Nephron (organoid): ENCODE measurements at regions not wholly inside any gene's neighbourhood (a gene's known extent, or its start where the extent isn't known, plus 50 kb on each side); places are given as distances from the start of the nearest gene placed in this dataset.

ENCODE experiments used
- H3K27ac Mint-ChIP-seq, 3 experiments: 2 replicates each; pipeline ENCODE4 v1.8.0; 2020; ENCODE audit warnings: mixed read lengths in 3 of 3, mild to moderate bottlenecking in 2 of 3, moderate library complexity in 1 of 3
- H3K27me3 Mint-ChIP-seq: 2 replicates; pipeline ENCODE4 v1.8.0; 2021; ENCODE audit warnings: low read depth, mild to moderate bottlenecking, moderate library complexity, mixed read lengths
- H3K36me3 Mint-ChIP-seq: 2 replicates; pipeline ENCODE4 v1.8.0; 2020; ENCODE audit warnings: low read depth, mixed read lengths
- H3K4me1 Mint-ChIP-seq: 2 replicates; pipeline ENCODE4 v1.8.0; 2020; ENCODE audit warnings: mixed read lengths
- H3K4me3 Mint-ChIP-seq, 3 experiments: 2 replicates each; pipeline ENCODE4 v1.8.0; 2020; ENCODE audit warnings: mild to moderate bottlenecking in 3 of 3, mixed read lengths in 3 of 3, moderate library complexity in 2 of 3
- H3K9me3 Mint-ChIP-seq: 2 replicates; pipeline ENCODE4 v1.8.0; 2020; ENCODE audit warnings: mixed read lengths
- TF ChIP-seq, protein P1 (sequence below), 3 experiments: fragments of 200-600 bp; sonication (generic); IDR thresholded peaks; one replicate each; pipeline ENCODE4 v1.5.0; 2021; ENCODE audit warnings: antibody characterized with exemption in 3 of 3; ENCODE audit not compliant: unreplicated experiment in 3 of 3

DNA sequence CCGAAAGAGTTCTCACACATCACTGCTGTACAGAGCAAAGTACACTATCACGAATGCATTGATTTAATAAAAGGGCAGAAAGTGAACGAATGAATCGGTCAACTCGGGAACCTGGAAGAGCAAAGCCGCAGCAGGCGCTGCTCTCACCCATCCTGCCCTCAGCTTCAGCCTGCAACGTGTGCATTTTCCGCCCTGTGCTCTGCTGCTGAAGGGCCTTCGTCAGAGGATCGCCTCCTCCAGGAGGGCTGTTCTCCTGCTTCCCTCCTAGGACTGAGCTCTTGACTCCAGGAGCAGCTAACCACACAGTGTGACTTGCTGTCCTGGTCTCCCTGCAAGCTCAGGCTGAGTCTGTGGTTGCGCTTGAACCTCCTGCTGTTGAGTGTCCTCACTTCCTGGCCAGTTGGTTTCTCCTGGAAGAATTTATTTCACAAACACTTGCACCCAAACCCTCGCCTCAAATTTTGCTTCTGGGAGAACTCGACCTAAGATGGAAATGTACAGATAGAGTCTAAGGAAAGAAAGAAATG lies 473.0 kb upstream of the KLF6 start:
- TF ChIP-seq, protein P1, sequence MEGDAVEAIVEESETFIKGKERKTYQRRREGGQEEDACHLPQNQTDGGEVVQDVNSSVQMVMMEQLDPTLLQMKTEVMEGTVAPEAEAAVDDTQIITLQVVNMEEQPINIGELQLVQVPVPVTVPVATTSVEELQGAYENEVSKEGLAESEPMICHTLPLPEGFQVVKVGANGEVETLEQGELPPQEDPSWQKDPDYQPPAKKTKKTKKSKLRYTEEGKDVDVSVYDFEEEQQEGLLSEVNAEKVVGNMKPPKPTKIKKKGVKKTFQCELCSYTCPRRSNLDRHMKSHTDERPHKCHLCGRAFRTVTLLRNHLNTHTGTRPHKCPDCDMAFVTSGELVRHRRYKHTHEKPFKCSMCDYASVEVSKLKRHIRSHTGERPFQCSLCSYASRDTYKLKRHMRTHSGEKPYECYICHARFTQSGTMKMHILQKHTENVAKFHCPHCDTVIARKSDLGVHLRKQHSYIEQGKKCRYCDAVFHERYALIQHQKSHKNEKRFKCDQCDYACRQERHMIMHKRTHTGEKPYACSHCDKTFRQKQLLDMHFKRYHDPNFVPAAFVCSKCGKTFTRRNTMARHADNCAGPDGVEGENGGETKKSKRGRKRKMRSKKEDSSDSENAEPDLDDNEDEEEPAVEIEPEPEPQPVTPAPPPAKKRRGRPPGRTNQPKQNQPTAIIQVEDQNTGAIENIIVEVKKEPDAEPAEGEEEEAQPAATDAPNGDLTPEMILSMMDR (IDR thresholded peaks at IDR 0.05; ENCODE audit: unreplicated experiment in 3 of 3) = no peak
- Mint-ChIP-seq H3K27ac (no peak overlapping the region), H3K27me3 (peaks cover 3% of the 10 kb centered on the region), H3K4me1 (peaks cover 13% of the 10 kb centered on the region), H3K36me3 (no peaks in the 10 kb centered on the region), H3K9me3 (peaks cover 4% of the 10 kb centered on the region), H3K4me3 (no peak overlapping the region)

DNA sequence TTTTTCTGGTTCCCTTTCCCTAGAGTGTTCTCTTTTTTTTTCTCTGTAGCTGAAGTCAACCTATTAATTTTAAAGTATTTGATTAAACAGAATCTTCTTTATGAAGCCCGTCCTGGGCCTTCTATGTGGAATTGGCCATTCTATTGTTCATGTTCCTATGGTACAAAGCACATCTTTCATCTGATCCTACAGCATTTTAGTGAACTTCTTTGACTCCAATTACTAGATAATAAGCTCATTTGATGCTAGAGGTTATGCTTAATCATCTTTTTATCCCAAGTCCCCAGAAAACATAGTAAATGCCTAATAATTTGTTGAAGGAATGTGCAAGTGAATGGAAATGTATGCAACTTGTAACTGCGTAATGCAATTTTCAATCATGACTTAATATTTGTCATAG lies 472.0 kb upstream of the KLF6 start:
- H3K9me3 Mint-ChIP-seq = peaks cover 4% of the 10 kb centered on the region
- TF ChIP-seq, protein P1 (IDR thresholded peaks at IDR 0.05; ENCODE audit: unreplicated experiment in 3 of 3) = no peak
- no peaks in the 10 kb centered on the region for H3K36me3 Mint-ChIP-seq
- H3K27me3 Mint-ChIP-seq = peaks cover 3% of the 10 kb centered on the region
- H3K27ac Mint-ChIP-seq = no peak overlapping the region
- no peak overlapping the region for H3K4me3 Mint-ChIP-seq
- H3K4me1 Mint-ChIP-seq = peaks cover 13% of the 10 kb centered on the region

DNA sequence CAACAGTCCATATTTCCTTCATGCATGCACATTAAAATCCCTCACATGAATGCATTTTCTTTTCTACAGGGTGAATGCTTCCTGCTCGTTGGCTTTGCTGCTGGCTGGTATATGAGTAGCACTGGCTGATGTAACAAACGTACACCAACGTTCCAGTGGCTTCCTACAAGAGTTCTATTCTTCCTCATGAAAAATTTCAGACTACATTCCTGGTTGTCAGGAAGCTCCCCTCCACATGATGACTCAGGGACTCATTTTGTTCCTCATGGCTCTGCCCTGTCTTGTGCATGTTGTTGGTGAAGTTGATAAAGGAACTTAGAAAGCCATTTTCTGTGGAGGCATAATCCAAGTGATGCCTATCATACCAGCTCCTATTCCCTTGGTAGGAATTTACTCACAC lies 470.7 kb upstream of the KLF6 start:
- Mint-ChIP-seq H3K9me3 (peaks cover 4% of the 10 kb centered on the region), H3K4me1 (peaks cover 13% of the 10 kb centered on the region), H3K27ac (no peak overlapping the region), H3K4me3 (no peak overlapping the region), H3K27me3 (peaks cover 3% of the 10 kb centered on the region), H3K36me3 (no peaks in the 10 kb centered on the region)
- TF ChIP-seq, protein P1 (IDR thresholded peaks at IDR 0.05; ENCODE audit: unreplicated experiment in 3 of 3) = no peak

DNA sequence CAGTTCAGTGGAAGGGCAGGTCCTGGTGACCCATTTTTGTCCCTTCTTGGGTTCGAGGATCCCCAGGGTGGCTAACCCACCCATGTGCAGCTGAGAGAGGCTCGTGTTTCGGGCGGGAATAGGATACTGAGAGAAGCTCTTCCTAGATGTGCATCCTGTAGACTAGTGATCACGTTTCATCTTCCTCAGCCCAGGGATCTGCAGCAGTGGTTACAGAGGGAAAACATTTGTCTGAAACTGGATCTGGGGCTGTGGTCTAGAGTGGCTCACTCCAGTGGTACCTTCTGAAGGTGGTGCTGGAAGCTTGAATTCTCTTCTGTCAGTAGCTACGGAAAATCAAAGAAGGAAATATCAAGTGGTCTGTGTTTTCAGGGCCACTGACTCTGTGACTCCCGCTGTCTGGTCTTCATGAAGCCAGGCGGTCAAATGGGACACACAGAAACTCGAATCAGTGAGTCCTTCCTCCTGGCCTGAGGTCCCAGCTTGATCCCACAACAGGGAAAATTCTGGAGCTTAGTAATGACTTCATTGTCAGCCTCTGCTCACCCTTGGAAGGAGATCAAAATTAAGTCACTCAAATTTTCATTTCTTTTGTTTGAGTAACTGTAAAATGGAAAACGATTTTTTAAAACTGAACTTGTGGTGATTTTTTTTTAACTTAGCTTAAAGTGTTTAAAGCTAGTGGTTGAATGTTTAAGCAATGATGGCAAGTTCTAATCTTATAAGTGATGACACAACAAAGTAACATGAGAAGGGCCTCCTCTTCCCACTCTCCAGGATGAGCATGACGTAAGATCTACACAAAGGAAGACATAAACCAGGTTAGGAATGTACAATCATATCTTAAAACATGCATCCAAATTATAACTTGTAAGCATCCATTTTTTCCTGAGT lies 469.3 kb upstream of the KLF6 start:
- H3K36me3 Mint-ChIP-seq = no peaks in the 10 kb centered on the region
- peaks cover 7% of the 10 kb centered on the region for H3K27me3 Mint-ChIP-seq
- no peak overlapping the region for H3K27ac Mint-ChIP-seq
- H3K4me1 Mint-ChIP-seq = peaks cover 7% of the 10 kb centered on the region
- TF ChIP-seq, protein P1 (IDR thresholded peaks at IDR 0.05; ENCODE audit: unreplicated experiment in 3 of 3) = no peak
- H3K9me3 Mint-ChIP-seq = peaks cover 4% of the 10 kb centered on the region
- H3K4me3 Mint-ChIP-seq = no peak overlapping the region

DNA sequence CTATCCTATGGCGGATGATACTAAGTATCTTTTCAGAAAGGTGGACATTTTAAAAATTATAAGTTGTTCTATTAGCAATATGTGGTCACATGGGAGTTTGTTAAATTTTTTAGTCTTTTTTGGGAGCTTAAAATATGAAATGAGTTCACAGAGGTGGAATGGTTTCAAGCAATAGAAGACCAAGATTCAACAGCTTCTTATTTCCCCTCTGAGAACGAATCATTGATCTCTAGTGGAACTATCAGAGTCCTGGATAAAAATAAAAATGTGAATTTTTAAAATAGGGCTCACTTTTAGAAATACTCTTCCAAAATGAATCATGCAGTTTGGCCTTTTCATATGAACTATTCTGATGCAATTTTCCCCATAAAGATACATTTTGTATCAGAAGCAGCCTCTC lies 467.7 kb upstream of the KLF6 start:
- TF ChIP-seq, protein P1 (IDR thresholded peaks at IDR 0.05; ENCODE audit: unreplicated experiment in 3 of 3) = no peak
- H3K36me3 Mint-ChIP-seq = no peaks in the 10 kb centered on the region
- peaks cover 4% of the 10 kb centered on the region for H3K9me3 Mint-ChIP-seq
- no peak overlapping the region for H3K27ac Mint-ChIP-seq
- H3K4me1 Mint-ChIP-seq = peaks cover 7% of the 10 kb centered on the region
- no peak overlapping the region for H3K4me3 Mint-ChIP-seq
- peaks cover 10% of the 10 kb centered on the region for H3K27me3 Mint-ChIP-seq

DNA sequence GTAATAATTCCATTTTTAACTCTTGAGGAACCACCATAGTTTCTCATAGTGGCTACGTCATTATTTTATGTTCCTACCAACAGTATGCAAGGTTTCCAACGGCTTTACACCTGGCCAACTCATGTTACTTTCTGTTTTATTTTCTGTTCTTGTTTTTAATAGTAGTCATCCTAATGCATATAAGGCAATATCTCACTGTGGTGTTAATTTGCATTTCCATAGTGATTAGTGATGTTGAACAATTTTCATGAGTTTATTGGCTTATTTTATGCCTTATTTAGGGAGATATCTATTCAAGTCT lies 465.5 kb upstream of the KLF6 start:
- H3K4me3 Mint-ChIP-seq = no peak overlapping the region
- TF ChIP-seq, protein P1 (IDR thresholded peaks at IDR 0.05; ENCODE audit: unreplicated experiment in 3 of 3) = no peak
- H3K4me1 Mint-ChIP-seq = peaks cover 15% of the 10 kb centered on the region
- H3K9me3 Mint-ChIP-seq = peaks cover 3% of the 10 kb centered on the region
- no peaks in the 10 kb centered on the region for H3K36me3 Mint-ChIP-seq
- no peak overlapping the region for H3K27ac Mint-ChIP-seq
- peaks cover 7% of the 10 kb centered on the region for H3K27me3 Mint-ChIP-seq
